T-helper 1 cell treated with Interleukin-12 subunit alpha and Interleukin-12 subunit beta and Interleukin-4 antibody, amounts not matched to agents 30 μg/mL and 1 μg/mL, for 36 hours (primary cell): ENCODE measurements at regions not wholly inside any gene's neighbourhood (a gene's known extent, or its start where the extent isn't known, plus 50 kb on each side); places are given as distances from the start of the nearest gene placed in this dataset.

Source experiments
- H3K27ac Mint-ChIP-seq: one replicate; pipeline ENCODE4 v1.8.0; 2021; ENCODE audit warnings: mild to moderate bottlenecking, mixed read lengths
- H3K27me3 Mint-ChIP-seq: one replicate; pipeline ENCODE4 v1.8.0; 2021; ENCODE audit warnings: low read depth, mixed read lengths
- H3K36me3 Mint-ChIP-seq: one replicate; pipeline ENCODE4 v1.8.0; 2021; ENCODE audit warnings: low read depth, mixed read lengths
- H3K4me1 Mint-ChIP-seq: one replicate; pipeline ENCODE4 v1.8.0; 2021; ENCODE audit warnings: low read depth, mixed read lengths
- H3K4me3 Mint-ChIP-seq: one replicate; pipeline ENCODE4 v1.8.0; 2021; ENCODE audit warnings: mild to moderate bottlenecking, moderate library complexity, mixed read lengths
- H3K9me3 Mint-ChIP-seq: one replicate; pipeline ENCODE4 v1.8.0; 2021; ENCODE audit warnings: mixed read lengths

GRCh38 chr15:47985568-47985967 lies 135.2 kb upstream of the SLC24A5 start:
- H3K27me3 Mint-ChIP-seq, result peaks cover 14% of the 10 kb centered on the region
- peaks cover 10% of the 10 kb centered on the region for H3K4me1 Mint-ChIP-seq
- H3K27ac Mint-ChIP-seq, result no peak overlapping the region
- no peak overlapping the region for H3K4me3 Mint-ChIP-seq
- no peaks in the 10 kb centered on the region for H3K9me3 Mint-ChIP-seq
- no peaks in the 10 kb centered on the region for H3K36me3 Mint-ChIP-seq

GRCh38 chr15:47987461-47987860 lies 133.3 kb upstream of the SLC24A5 start:
- Mint-ChIP-seq H3K27me3 (peaks cover 14% of the 10 kb centered on the region), H3K4me3 (no peak overlapping the region), H3K27ac (no peak overlapping the region), H3K36me3 (no peaks in the 10 kb centered on the region), H3K4me1 (peaks cover 10% of the 10 kb centered on the region), H3K9me3 (no peaks in the 10 kb centered on the region)

GRCh38 chr15:47987908-47988532 lies 132.8 kb upstream of the SLC24A5 start:
- H3K4me1 Mint-ChIP-seq, result peaks cover 10% of the 10 kb centered on the region

GRCh38 chr15:47988564-47988963 lies 132.2 kb upstream of the SLC24A5 start:
- Mint-ChIP-seq H3K36me3 (no peaks in the 10 kb centered on the region), H3K27me3 (peaks cover 14% of the 10 kb centered on the region), H3K9me3 (no peaks in the 10 kb centered on the region), H3K4me1 (peaks cover 10% of the 10 kb centered on the region), H3K27ac (no peak overlapping the region), H3K4me3 (no peak overlapping the region)

More at GRCh38 chr15:47987908-47988532, 132.8 kb upstream of the SLC24A5 start:
- no peaks in the 10 kb centered on the region for H3K36me3 Mint-ChIP-seq
- H3K9me3 Mint-ChIP-seq, result no peaks in the 10 kb centered on the region
- H3K27me3 Mint-ChIP-seq, result peaks cover 14% of the 10 kb centered on the region
- no peak overlapping the region for H3K27ac Mint-ChIP-seq
- no peak overlapping the region for H3K4me3 Mint-ChIP-seq

GRCh38 chr15:47990821-47991220 lies 130.0 kb upstream of the SLC24A5 start:
- H3K27me3 Mint-ChIP-seq, result peaks cover 11% of the 10 kb centered on the region
- peaks cover 6% of the 10 kb centered on the region for H3K4me1 Mint-ChIP-seq
- no peaks in the 10 kb centered on the region for H3K36me3 Mint-ChIP-seq
- H3K27ac Mint-ChIP-seq, result no peak overlapping the region
- no peaks in the 10 kb centered on the region for H3K9me3 Mint-ChIP-seq
- H3K4me3 Mint-ChIP-seq, result no peak overlapping the region

- no peak overlapping the region for H3K27ac Mint-ChIP-seq
- no peaks in the 10 kb centered on the region for H3K36me3 Mint-ChIP-seq
- H3K4me1 Mint-ChIP-seq, result peaks cover 4% of the 10 kb centered on the region
- H3K9me3 Mint-ChIP-seq, result no peaks in the 10 kb centered on the region
- no peak overlapping the region for H3K4me3 Mint-ChIP-seq
- peaks cover 9% of the 10 kb centered on the region for H3K27me3 Mint-ChIP-seq
Observed at GRCh38 chr15:47991357-47991756, 129.4 kb upstream of the SLC24A5 start.

GRCh38 chr15:47993051-47993450 lies 127.7 kb upstream of the SLC24A5 start:
- Mint-ChIP-seq H3K4me1 (no peaks in the 10 kb centered on the region), H3K27me3 (no peaks in the 10 kb centered on the region), H3K27ac (no peak overlapping the region), H3K4me3 (no peak overlapping the region), H3K36me3 (no peaks in the 10 kb centered on the region), H3K9me3 (no peaks in the 10 kb centered on the region)

GRCh38 chr15:47997195-47998080 lies 123.4 kb upstream of the SLC24A5 start:
- no peak overlapping the region for H3K4me3 Mint-ChIP-seq
- H3K4me1 Mint-ChIP-seq, result no peaks in the 10 kb centered on the region

GRCh38 chr15:47998619-47999019 lies 122.2 kb upstream of the SLC24A5 start:
- H3K4me1 Mint-ChIP-seq, result no peaks in the 10 kb centered on the region
- no peaks in the 10 kb centered on the region for H3K27me3 Mint-ChIP-seq
- H3K4me3 Mint-ChIP-seq, result no peak overlapping the region
- H3K36me3 Mint-ChIP-seq, result no peaks in the 10 kb centered on the region
- H3K9me3 Mint-ChIP-seq, result no peaks in the 10 kb centered on the region
- no peak overlapping the region for H3K27ac Mint-ChIP-seq

More at GRCh38 chr15:47997195-47998080, 123.4 kb upstream of the SLC24A5 start:
- Mint-ChIP-seq H3K9me3 (no peaks in the 10 kb centered on the region), H3K27ac (no peak overlapping the region), H3K27me3 (no peaks in the 10 kb centered on the region), H3K36me3 (no peaks in the 10 kb centered on the region)

GRCh38 chr15:48001393-48002039 lies 119.3 kb upstream of the SLC24A5 start:
- no peak overlapping the region for H3K27ac Mint-ChIP-seq
- no peaks in the 10 kb centered on the region for H3K9me3 Mint-ChIP-seq
- H3K36me3 Mint-ChIP-seq, result no peaks in the 10 kb centered on the region
- H3K4me3 Mint-ChIP-seq, result no peak overlapping the region
- H3K4me1 Mint-ChIP-seq, result no peaks in the 10 kb centered on the region
- no peaks in the 10 kb centered on the region for H3K27me3 Mint-ChIP-seq

- no peaks in the 10 kb centered on the region for H3K36me3 Mint-ChIP-seq
- no peak overlapping the region for H3K4me3 Mint-ChIP-seq
- H3K4me1 Mint-ChIP-seq, result no peaks in the 10 kb centered on the region
- H3K9me3 Mint-ChIP-seq, result no peaks in the 10 kb centered on the region
- H3K27ac Mint-ChIP-seq, result no peak overlapping the region
- no peaks in the 10 kb centered on the region for H3K27me3 Mint-ChIP-seq
Observed at GRCh38 chr15:48002767-48003166, 118.0 kb upstream of the SLC24A5 start.

- no peaks in the 10 kb centered on the region for H3K27me3 Mint-ChIP-seq
- no peak overlapping the region for H3K27ac Mint-ChIP-seq
- no peaks in the 10 kb centered on the region for H3K9me3 Mint-ChIP-seq
- H3K36me3 Mint-ChIP-seq, result no peaks in the 10 kb centered on the region
- H3K4me1 Mint-ChIP-seq, result no peaks in the 10 kb centered on the region
- H3K4me3 Mint-ChIP-seq, result no peak overlapping the region
Observed at GRCh38 chr15:48003441-48003840, 117.3 kb upstream of the SLC24A5 start.

GRCh38 chr15:48005077-48005476 lies 115.7 kb upstream of the SLC24A5 start:
- H3K9me3 Mint-ChIP-seq, result no peaks in the 10 kb centered on the region
- no peak overlapping the region for H3K27ac Mint-ChIP-seq
- no peak overlapping the region for H3K4me3 Mint-ChIP-seq
- H3K4me1 Mint-ChIP-seq, result no peaks in the 10 kb centered on the region
- no peaks in the 10 kb centered on the region for H3K27me3 Mint-ChIP-seq
- no peaks in the 10 kb centered on the region for H3K36me3 Mint-ChIP-seq

GRCh38 chr15:48006031-48006511 lies 114.7 kb upstream of the SLC24A5 start:
- H3K4me1 Mint-ChIP-seq, result no peaks in the 10 kb centered on the region
- H3K4me3 Mint-ChIP-seq, result no peak overlapping the region
- H3K27ac Mint-ChIP-seq, result no peak overlapping the region
- H3K27me3 Mint-ChIP-seq, result no peaks in the 10 kb centered on the region
- no peaks in the 10 kb centered on the region for H3K36me3 Mint-ChIP-seq
- H3K9me3 Mint-ChIP-seq, result no peaks in the 10 kb centered on the region
